OCI-LY1 (cell line): ENCODE measurements at regions not wholly inside any gene's neighbourhood (a gene's known extent, or its start where the extent isn't known, plus 50 kb on each side); places are given as distances from the start of the nearest gene placed in this dataset.

ENCODE experiments used
- H2AFZ ChIP-seq: fragments of 200-600 bp; sonication (generic), shearing (Covaris generic); 2 replicates; pipeline ENCODE4 v1.6.0; 2014; ENCODE audit warnings: antibody characterized with exemption, mild to moderate bottlenecking, low read length
- H3F3A ChIP-seq: fragments of 200-600 bp; sonication (generic), shearing (Covaris generic); 2 replicates; pipeline ENCODE4 v1.6.0; 2014; ENCODE audit warnings: mild to moderate bottlenecking, antibody characterized with exemption, low read length, moderate library complexity; ENCODE audit not compliant: insufficient read depth
- H3K27ac ChIP-seq: fragments of 200-600 bp; sonication (generic); 2 replicates; pipeline ENCODE4 v1.5.1; 2014; ENCODE audit warnings: low read length, mixed run types, mild to moderate bottlenecking, low read depth; ENCODE audit not compliant: poor library complexity, severe bottlenecking
- H3K27me3 ChIP-seq: fragments of 200-600 bp; sonication (generic); 2 replicates; pipeline ENCODE4 v1.6.0; 2014; ENCODE audit warnings: antibody characterized with exemption, mild to moderate bottlenecking, low read length, moderate library complexity; ENCODE audit not compliant: insufficient read depth
- H3K36me3 ChIP-seq: fragments of 200-600 bp; sonication (generic); 2 replicates; pipeline ENCODE4 v1.6.1; 2014; ENCODE audit warnings: mild to moderate bottlenecking, antibody characterized with exemption, low read length, moderate library complexity, mixed read lengths; ENCODE audit not compliant: insufficient read depth
- H3K4me1 ChIP-seq: fragments of 200-600 bp; sonication (generic); 2 replicates; pipeline ENCODE4 v1.5.1; 2014; ENCODE audit warnings: mild to moderate bottlenecking, low read length, moderate library complexity; ENCODE audit not compliant: insufficient read depth, severe bottlenecking
- H3K4me2 ChIP-seq: fragments of 200-600 bp; sonication (generic), shearing (Covaris generic); 2 replicates; pipeline ENCODE4 v1.6.1; 2014; ENCODE audit warnings: low read length
- H3K4me3 ChIP-seq: fragments of 200-600 bp; sonication (generic); 2 replicates; pipeline ENCODE4 v1.5.1; 2014; ENCODE audit warnings: low read length, low read depth, mild to moderate bottlenecking, mixed read lengths; ENCODE audit not compliant: poor library complexity, severe bottlenecking
- H3K79me2 ChIP-seq: fragments of 200-600 bp; shearing (Covaris generic); 2 replicates; pipeline ENCODE4 v1.6.1; 2016; ENCODE audit warnings: mixed run types, low read length, mixed read lengths; ENCODE audit not compliant: insufficient read depth
- H3K9ac ChIP-seq: fragments of 200-600 bp; sonication (generic), shearing (Covaris generic); 2 replicates; pipeline ENCODE4 v1.6.1; 2014; ENCODE audit warnings: mild to moderate bottlenecking, low read length, mixed read lengths
- H3K9me2 ChIP-seq: fragments of 200-600 bp; sonication (generic), shearing (Covaris generic); 2 replicates; pipeline ENCODE4 v1.6.1; 2014; ENCODE audit warnings: low read depth, mild to moderate bottlenecking, low read length, mixed read lengths
- H3K9me3 ChIP-seq: fragments of 200-600 bp; shearing (Covaris generic); 2 replicates; pipeline ENCODE4 v1.6.1; 2014; ENCODE audit warnings: low read length, mixed read lengths
- H4K20me1 ChIP-seq: fragments of 200-600 bp; sonication (generic), shearing (Covaris generic); 2 replicates; pipeline ENCODE4 v1.6.0; 2016; ENCODE audit warnings: mild to moderate bottlenecking, low read length; ENCODE audit not compliant: insufficient read depth
- EZH2 ChIP-seq: fragments of 200-600 bp; sonication (generic), shearing (Covaris generic); IDR thresholded peaks from 2 replicates; pipeline ENCODE4 v1.8.0; 2017; ENCODE audit warnings: borderline replicate concordance, mixed run types, mild to moderate bottlenecking, antibody characterized with exemption, low read length, moderate library complexity, mixed read lengths
- TF ChIP-seq, protein P1 (sequence below): fragments of 200-600 bp; sonication (generic), shearing (Covaris generic); IDR thresholded peaks from 2 replicates; pipeline ENCODE4 v1.5.1; 2017; ENCODE audit warnings: mild to moderate bottlenecking, antibody characterized with exemption, low read length, moderate library complexity, mixed read lengths

DNA sequence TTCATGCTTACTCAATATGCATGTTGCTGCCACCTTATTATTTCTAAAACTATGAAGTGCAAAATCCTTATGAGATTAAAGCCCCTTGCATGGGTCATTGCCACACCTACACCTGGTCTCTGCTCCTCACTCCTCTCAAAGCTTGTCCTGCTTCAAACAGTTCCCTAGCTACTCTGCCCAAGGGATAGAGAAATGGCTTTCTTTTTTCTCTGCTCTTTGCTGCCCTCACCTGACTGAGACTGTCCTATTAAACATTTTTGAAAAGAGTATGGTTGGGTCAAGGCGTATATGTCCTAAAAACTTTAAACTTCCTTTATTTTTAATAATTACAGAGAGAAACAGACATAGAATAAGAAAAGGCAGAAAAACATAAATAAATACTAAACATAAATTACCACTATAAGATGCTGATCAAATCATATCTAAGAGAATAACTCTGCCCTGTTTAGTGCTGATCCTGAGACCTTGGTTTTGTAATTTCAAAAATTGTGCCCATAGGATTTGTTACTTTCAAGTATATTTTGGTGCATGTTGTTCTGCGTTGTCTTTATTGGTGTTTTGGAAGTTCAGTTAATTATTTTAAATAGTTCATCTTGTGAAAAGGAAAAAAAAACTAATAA lies 704.9 kb upstream of the PABPC4L start:
- Histone ChIP-seq H2AFZ (no peak overlapping the region), H3K4me2 (no peak overlapping the region), H3K4me1 (no peaks in the 10 kb centered on the region), H3K27ac (no peak overlapping the region), H3K27me3 (no peaks in the 10 kb centered on the region), H3K79me2 (no peaks in the 10 kb centered on the region), H3K9me3 (no peaks in the 10 kb centered on the region), H3F3A (no peaks in the 10 kb centered on the region), H3K9me2 (no peaks in the 10 kb centered on the region), H4K20me1 (no peaks in the 10 kb centered on the region), H3K9ac (no peak overlapping the region), H3K36me3 (no peaks in the 10 kb centered on the region), H3K4me3 (no peak overlapping the region)
- no peak for TF ChIP-seq EZH2
- TF ChIP-seq, protein P1, sequence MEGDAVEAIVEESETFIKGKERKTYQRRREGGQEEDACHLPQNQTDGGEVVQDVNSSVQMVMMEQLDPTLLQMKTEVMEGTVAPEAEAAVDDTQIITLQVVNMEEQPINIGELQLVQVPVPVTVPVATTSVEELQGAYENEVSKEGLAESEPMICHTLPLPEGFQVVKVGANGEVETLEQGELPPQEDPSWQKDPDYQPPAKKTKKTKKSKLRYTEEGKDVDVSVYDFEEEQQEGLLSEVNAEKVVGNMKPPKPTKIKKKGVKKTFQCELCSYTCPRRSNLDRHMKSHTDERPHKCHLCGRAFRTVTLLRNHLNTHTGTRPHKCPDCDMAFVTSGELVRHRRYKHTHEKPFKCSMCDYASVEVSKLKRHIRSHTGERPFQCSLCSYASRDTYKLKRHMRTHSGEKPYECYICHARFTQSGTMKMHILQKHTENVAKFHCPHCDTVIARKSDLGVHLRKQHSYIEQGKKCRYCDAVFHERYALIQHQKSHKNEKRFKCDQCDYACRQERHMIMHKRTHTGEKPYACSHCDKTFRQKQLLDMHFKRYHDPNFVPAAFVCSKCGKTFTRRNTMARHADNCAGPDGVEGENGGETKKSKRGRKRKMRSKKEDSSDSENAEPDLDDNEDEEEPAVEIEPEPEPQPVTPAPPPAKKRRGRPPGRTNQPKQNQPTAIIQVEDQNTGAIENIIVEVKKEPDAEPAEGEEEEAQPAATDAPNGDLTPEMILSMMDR = peak; percentile 64

DNA sequence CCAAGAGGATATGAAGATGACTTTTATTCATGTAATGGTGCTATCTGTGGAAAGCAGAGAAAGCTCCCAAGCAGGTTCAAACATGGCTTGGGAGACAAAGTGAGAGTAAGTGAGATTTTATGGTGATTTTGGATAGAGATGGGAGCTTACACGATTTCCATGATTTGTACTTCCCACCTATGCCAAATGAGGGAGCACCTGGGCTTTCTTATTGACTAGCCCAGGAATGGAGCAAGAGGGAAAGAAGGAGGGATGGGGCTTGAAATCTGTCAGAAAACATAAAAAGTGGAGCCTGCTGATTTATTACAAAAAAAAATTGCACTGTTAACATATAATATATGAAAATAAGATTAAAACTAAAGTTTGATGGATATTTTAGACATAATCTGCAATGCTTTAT lies 703.5 kb upstream of the PABPC4L start:
- Histone ChIP-seq H3K4me3 (no peak overlapping the region), H3K36me3 (no peaks in the 10 kb centered on the region), H3K9me3 (no peaks in the 10 kb centered on the region), H4K20me1 (no peaks in the 10 kb centered on the region), H3K27me3 (no peaks in the 10 kb centered on the region), H3K9ac (no peak overlapping the region), H2AFZ (no peak overlapping the region), H3K9me2 (no peaks in the 10 kb centered on the region), H3K79me2 (no peaks in the 10 kb centered on the region), H3K27ac (no peak overlapping the region), H3K4me2 (no peak overlapping the region), H3F3A (no peaks in the 10 kb centered on the region), H3K4me1 (no peaks in the 10 kb centered on the region)
- TF ChIP-seq, protein P1 = no peak
- no peak for TF ChIP-seq EZH2

DNA sequence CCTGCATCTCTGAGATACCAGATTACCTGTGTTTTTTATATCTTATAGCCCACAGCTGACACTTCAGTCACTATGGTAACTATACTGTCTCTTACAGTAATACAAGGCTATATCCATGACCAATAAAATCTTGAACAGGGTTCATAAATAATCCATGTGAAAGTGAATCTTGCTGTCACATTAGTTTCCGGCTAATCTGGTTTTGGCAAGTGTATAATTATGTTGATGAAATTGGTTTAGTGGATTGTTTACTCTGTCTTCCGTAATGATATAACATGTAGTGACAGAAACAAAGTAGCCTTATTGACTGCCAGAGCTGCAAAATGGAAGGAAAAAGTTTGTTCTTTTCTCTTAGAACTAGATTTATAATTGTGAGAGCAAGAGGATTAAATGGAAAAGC lies 686.6 kb upstream of the PABPC4L start:
- H3K27ac ChIP-seq = no peak overlapping the region
- no peaks in the 10 kb centered on the region for H3F3A ChIP-seq
- TF ChIP-seq EZH2 = no peak
- TF ChIP-seq, protein P1 = no peak

More for the DNA sequence above, 686.6 kb upstream of the PABPC4L start:
- Histone ChIP-seq H3K9ac (no peak overlapping the region), H2AFZ (no peak overlapping the region), H3K36me3 (no peaks in the 10 kb centered on the region), H3K9me3 (no peaks in the 10 kb centered on the region), H3K4me2 (no peak overlapping the region), H3K4me1 (no peaks in the 10 kb centered on the region), H3K4me3 (no peak overlapping the region), H3K9me2 (no peaks in the 10 kb centered on the region), H3K27me3 (no peaks in the 10 kb centered on the region), H3K79me2 (no peaks in the 10 kb centered on the region), H4K20me1 (no peaks in the 10 kb centered on the region)
